Naive B cell (primary cell): ENCODE measurements at regions not wholly inside any gene's neighbourhood (a gene's known extent, or its start where the extent isn't known, plus 50 kb on each side); places are given as distances from the start of the nearest gene placed in this dataset.

Experiments used
- ATAC-seq, 2 donors: fragments of 150-1000 bp; cut with Tn5 transposase; 2 replicates each; pipeline ENCODE4 v1.10.0; 2021; ENCODE audit warnings: low read depth in 2 of 2, mild to moderate bottlenecking in 2 of 2, moderate library complexity in 2 of 2
- DNase-seq: peaks from one replicate; pipeline ENCODE4 v3.0.0; 2022
- H3K27ac Mint-ChIP-seq, 6 donors: one replicate each; pipeline ENCODE4 v1.8.0; 2020 to 2022; ENCODE audit warnings: mild to moderate bottlenecking in 6 of 6, mixed read lengths in 6 of 6, moderate library complexity in 5 of 6, inconsistent platforms in 2 of 6
- H3K27me3 Mint-ChIP-seq, 3 donors: one replicate each; pipeline ENCODE4 v1.8.0; 2021 to 2022; ENCODE audit warnings: mixed read lengths in 3 of 3, mild to moderate bottlenecking in 1 of 3
- H3K36me3 Mint-ChIP-seq, 2 donors: one replicate each; pipeline ENCODE4 v1.8.0; 2020 to 2022; ENCODE audit warnings: mixed read lengths in 2 of 2, inconsistent platforms in 1 of 2, mild to moderate bottlenecking in 1 of 2
- H3K4me1 Mint-ChIP-seq, 3 donors: one replicate each; pipeline ENCODE4 v1.8.0; 2020 to 2022; ENCODE audit warnings: mixed read lengths in 3 of 3, inconsistent platforms in 1 of 3, mild to moderate bottlenecking in 1 of 3, moderate library complexity in 1 of 3
- H3K4me3 Mint-ChIP-seq, 8 donors: one replicate each; pipeline ENCODE4 v1.8.0; 2020 to 2022; ENCODE audit warnings: mild to moderate bottlenecking in 8 of 8, mixed read lengths in 8 of 8, moderate library complexity in 8 of 8, inconsistent platforms in 2 of 8
- H3K9me3 Mint-ChIP-seq, 7 donors: one replicate each; pipeline ENCODE4 v1.8.0; 2020 to 2022; ENCODE audit warnings: mixed read lengths in 7 of 7, mild to moderate bottlenecking in 5 of 7, inconsistent platforms in 2 of 7, moderate library complexity in 1 of 7

DNA sequence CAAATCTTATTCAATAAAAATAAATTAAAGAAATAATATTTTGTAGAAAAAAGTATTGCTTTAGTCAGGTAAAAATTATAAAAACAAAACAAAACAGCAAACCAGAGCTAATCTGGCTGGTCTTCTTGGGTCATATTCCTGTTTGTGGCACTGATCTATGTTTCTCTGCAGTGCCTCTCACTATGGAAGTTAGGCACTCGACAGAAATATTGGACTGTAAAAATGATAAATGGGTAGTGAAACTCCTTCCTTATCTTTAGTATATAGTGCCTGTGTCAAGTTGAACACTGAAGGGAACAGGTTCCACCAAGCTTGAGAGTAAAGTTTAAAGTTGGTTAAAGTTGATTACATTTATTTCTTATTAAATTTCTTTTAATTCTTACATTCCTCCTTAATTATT lies 1195.6 kb upstream of the GBE1 start:
- Mint-ChIP-seq H3K9me3 (peaks cover 2 to 10% (median 3%) of the 10 kb centered on the region in 7 donors), H3K27ac (no peak overlapping the region), H3K27me3 (no peaks in the 10 kb centered on the region), H3K4me1 (no peaks in the 10 kb centered on the region), H3K4me3 (no peak overlapping the region), H3K36me3 (no peaks in the 10 kb centered on the region)
- ATAC-seq: no peak
- DNase-seq: no peak

DNA sequence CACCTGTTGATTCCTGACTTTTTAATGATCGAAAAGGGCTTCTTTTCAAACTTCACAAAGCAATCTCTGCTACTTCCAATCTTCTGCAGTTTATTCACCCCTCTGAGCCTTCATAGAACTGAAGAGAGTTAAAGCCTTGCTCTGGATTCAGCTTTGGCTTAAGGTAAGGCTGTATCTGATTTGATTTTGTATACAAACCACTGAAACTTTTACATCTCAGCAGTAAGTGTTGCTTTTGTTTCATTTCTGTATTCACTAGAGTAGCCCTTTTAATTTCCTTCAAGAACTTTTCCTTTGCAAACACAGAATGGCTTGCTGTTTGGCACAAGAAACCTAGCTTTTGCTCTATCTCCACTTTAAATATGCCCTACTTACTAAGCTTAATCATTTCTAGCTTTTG lies 1193.0 kb upstream of the GBE1 start:
- Mint-ChIP-seq H3K4me1 (no peaks in the 10 kb centered on the region), H3K4me3 (no peak overlapping the region), H3K9me3 (peaks cover 2 to 10% (median 3%) of the 10 kb centered on the region in 7 donors), H3K36me3 (no peaks in the 10 kb centered on the region), H3K27ac (no peak overlapping the region), H3K27me3 (no peaks in the 10 kb centered on the region)
- ATAC-seq (no peak), DNase-seq (no peak)

DNA sequence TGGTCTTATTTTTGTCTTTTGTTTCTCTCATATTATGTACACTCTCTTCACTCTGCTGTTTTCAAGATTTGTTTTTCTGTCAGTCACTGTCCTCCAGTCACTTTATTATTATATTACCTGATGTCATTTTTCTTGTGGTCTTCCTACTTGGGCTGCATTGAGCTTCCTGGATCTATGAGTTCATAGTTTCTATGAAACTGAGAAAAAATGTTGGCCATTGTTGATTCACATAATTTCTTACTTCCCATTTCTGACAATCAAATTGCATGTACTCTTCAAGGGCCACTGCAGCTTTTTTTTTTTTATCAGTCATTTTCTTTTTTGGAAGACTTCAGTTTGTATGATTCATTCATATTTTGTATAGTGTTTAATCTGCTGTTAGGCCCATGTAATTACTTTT lies 1180.6 kb upstream of the GBE1 start:
- ATAC-seq: no peak
- no peaks in the 10 kb centered on the region for H3K36me3 Mint-ChIP-seq
- DNase-seq: no peak
- no peaks in the 10 kb centered on the region for H3K27me3 Mint-ChIP-seq
- H3K4me3 Mint-ChIP-seq: no peak overlapping the region
- H3K27ac Mint-ChIP-seq: no peak overlapping the region
- H3K9me3 Mint-ChIP-seq: peaks cover 4 to 15% (median 9%) of the 10 kb centered on the region in 7 donors
- no peaks in the 10 kb centered on the region for H3K4me1 Mint-ChIP-seq

DNA sequence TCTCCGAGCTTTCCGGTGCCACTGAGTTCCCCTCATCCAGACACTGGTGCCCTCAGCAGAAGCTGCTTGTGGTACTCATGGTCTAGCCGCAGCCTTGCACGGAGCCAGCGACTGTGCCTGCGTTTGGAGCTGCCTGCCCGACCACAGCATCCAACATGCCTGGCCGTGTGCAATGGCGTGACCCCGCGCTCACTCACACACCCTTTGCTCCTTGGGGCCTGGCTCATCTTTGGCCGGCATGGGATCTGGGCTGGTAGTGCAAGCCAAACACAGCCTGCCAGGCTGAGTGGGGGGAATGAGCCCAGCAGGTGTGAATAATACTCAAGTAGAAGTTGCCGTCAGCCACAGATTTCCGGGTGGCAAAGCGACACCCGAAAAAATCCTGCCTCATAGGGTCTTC lies 1178.7 kb upstream of the GBE1 start:
- H3K27ac Mint-ChIP-seq: no peak overlapping the region
- no peak for DNase-seq

DNA sequence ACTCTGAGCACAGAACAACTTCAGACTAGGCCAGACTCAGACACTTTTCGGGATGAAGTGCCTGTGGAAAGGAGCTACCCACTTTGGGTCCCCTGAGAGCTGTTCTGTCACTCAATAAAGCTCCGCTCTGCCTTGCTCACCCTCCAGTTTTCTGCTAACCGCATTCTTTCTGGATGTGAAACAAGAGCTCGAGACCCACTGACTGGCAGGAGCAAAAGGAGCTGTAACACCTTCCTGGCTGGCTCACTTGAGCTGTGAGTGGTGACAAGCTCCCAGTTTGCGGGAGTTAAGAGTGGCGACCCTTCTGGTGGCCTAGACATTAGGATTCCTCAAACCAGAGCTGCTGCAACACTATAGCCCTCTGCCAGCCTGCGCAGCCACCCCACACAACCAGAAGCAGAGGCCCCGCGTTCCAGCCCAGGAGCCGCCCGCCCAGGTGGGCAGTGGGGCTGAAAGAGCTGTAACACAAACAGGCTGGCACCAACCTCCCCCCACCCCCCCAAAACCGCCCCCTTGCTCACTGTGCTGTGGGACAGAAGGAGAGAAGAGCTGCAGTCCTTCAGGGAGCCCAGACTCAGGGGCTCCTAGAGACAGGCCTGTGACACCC lies 1178.1 kb upstream of the GBE1 start:
- Mint-ChIP-seq H3K4me3 (no peak overlapping the region), H3K4me1 (no peaks in the 10 kb centered on the region), H3K27me3 (no peaks in the 10 kb centered on the region), H3K27ac (no peak overlapping the region), H3K36me3 (no peaks in the 10 kb centered on the region), H3K9me3 (peaks cover 3 to 13% (median 8%) of the 10 kb centered on the region in 7 donors)
- DNase-seq (no peak), ATAC-seq (no peak)

More for the DNA sequence above, 1178.7 kb upstream of the GBE1 start:
- H3K27me3 Mint-ChIP-seq: no peaks in the 10 kb centered on the region
- H3K9me3 Mint-ChIP-seq: peaks cover 4 to 18% (median 9%) of the 10 kb centered on the region in 7 donors
- H3K4me3 Mint-ChIP-seq: no peak overlapping the region
- ATAC-seq: no peak
- no peaks in the 10 kb centered on the region for H3K4me1 Mint-ChIP-seq
- no peaks in the 10 kb centered on the region for H3K36me3 Mint-ChIP-seq

DNA sequence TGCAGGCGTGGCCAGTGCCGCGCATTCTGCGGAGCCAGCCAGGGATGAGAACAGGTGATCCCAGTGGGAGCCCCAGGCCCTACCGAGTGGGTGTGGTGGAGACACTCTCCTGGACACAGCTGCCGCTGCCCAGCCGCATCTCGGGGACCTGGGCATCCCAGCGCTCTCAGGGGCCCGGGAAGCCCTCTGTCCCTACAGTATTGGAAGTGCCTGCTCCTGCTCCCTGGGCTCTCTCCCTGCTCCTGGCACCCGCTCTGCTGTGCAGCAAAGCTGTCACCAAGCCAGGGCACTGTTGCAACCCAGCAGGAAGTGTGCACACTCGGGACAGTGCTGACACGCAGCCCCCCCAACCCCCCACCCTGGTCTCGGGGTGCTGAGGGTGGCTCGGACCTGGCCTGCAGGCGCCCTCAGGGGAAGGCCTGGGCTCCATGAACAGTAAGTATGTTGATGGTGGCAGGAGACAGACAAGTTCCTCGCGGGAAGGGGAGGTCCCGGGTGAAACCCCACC lies 1177.4 kb upstream of the GBE1 start:
- no peak for ATAC-seq
- no peak overlapping the region for H3K27ac Mint-ChIP-seq
- H3K4me1 Mint-ChIP-seq: no peaks in the 10 kb centered on the region
- H3K9me3 Mint-ChIP-seq: peaks cover 0 to 8% (median 5%) of the 10 kb centered on the region in 7 donors
- DNase-seq: no peak
- no peak overlapping the region for H3K4me3 Mint-ChIP-seq
- H3K27me3 Mint-ChIP-seq: no peaks in the 10 kb centered on the region
- no peaks in the 10 kb centered on the region for H3K36me3 Mint-ChIP-seq

DNA sequence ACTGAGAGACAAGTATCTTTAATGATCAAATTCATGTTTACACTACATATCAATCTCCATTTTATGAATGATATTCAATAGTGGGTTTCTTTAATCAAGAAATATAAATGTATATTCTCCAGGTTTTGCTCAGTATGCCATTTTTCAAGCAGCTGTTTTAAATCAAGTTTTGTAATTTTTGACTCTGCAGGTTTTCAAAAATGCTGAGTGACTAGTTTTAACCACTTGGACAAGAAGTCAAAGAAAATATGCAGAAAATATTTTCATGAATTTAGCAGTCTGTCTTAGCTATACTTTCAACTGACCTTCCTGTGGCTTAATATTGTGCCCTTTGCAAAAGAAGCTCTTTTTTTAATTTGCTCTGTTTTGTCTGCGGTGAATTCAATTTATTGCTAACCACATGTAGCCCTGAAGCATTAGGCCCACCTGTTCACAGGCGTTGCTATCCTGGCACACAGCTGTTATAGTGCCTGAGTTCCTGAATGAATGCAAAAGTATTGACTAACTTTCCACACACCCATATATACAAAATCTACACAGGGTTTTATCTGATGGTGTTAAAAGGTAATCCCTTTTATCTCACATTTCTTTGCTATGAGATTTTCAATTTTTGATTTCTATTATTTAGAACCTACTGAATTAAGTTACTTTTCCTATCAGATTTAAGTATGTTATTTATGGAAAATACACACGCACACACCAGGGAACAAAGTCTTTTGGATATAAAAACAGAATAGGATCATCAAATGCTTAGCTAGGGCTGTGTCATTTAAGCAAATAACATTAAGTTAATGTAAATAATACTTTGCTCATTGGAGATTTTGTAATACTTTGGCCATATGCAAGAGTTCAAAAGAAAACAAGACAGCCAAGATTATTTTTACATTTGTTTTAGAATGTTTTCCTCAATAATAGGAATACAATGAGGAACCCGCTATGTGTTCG lies 1166.1 kb upstream of the GBE1 start:
- H3K27ac Mint-ChIP-seq: no peak overlapping the region
- no peak for DNase-seq
- no peak overlapping the region for H3K4me3 Mint-ChIP-seq
- H3K36me3 Mint-ChIP-seq: no peaks in the 10 kb centered on the region
- H3K4me1 Mint-ChIP-seq: no peaks in the 10 kb centered on the region
- peaks cover 0 to 8% (median 1%) of the 10 kb centered on the region in 7 donors for H3K9me3 Mint-ChIP-seq
- H3K27me3 Mint-ChIP-seq: no peaks in the 10 kb centered on the region
- ATAC-seq: no peak

DNA sequence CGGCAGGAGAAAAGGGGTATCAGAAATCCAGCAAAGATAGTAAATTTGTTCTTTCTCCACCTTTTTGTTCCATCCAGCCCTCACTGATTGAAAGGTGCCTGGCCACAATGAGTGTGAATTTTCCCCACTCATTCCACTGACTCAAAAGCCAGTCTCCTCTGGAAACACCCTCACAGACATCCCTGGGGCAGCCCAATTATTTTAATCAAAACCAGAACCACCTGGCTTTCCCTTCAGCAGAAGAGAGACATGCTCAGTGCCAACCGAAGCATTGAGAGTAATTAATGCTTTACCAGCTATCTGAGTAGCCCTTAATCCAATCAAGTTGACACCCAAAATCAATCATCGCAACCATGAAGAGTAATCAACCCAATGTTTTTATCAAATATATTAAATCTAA lies 1129.6 kb upstream of the GBE1 start:
- Mint-ChIP-seq H3K4me1 (no peaks in the 10 kb centered on the region), H3K9me3 (peaks cover 0 to 4% (median 0%) of the 10 kb centered on the region in 7 donors), H3K27me3 (no peaks in the 10 kb centered on the region), H3K36me3 (no peaks in the 10 kb centered on the region), H3K4me3 (no peak overlapping the region), H3K27ac (no peak overlapping the region)
- no peak for ATAC-seq
- DNase-seq: no peak

DNA sequence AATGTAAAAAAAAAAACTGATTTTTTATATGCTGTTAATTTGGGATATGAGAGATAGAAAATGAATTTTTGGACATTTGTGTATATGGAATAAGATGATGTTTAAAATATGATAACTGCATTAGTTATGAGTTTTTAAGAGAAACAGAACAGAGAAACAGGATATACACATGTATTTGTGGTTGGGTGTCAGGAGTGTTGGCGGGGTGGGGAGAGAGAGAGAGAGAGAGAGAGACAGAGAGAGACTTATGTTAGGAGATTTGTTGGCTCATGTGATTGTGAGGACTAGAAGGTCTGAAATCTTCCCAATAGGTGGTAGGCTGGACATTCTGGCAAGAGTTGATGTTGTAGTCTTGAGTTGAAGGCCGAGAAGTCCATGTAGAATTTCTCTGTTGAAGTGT lies 1121.6 kb upstream of the GBE1 start:
- Mint-ChIP-seq H3K4me1 (no peaks in the 10 kb centered on the region), H3K9me3 (peaks cover 0 to 13% (median 3%) of the 10 kb centered on the region in 7 donors), H3K27ac (no peak overlapping the region), H3K4me3 (no peak overlapping the region), H3K36me3 (no peaks in the 10 kb centered on the region), H3K27me3 (no peaks in the 10 kb centered on the region)
- DNase-seq (no peak), ATAC-seq (no peak)

DNA sequence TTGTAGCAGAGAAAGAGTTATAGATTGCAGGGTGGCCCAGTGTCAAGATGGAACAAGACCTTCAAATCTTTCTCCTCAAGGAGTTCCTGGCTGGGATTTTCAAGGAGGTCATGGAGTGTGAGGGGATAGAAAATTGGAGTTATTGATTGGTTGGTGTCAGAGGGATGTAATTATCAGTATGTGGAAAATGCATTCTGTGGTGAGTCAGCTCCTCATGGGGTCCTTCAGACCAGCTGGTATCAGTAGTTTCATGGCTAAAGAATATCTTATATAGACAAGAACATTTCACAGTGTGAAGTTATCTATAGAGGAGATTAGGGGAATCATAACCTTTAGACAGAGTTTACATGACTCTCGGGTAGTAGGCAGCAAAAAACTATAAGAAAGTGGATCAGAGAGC lies 1114.0 kb upstream of the GBE1 start:
- Mint-ChIP-seq H3K27me3 (no peaks in the 10 kb centered on the region), H3K27ac (no peak overlapping the region), H3K4me1 (no peaks in the 10 kb centered on the region), H3K36me3 (no peaks in the 10 kb centered on the region), H3K4me3 (no peak overlapping the region), H3K9me3 (peaks cover 0 to 5% (median 0%) of the 10 kb centered on the region in 7 donors)
- no peak for DNase-seq
- ATAC-seq: no peak

DNA sequence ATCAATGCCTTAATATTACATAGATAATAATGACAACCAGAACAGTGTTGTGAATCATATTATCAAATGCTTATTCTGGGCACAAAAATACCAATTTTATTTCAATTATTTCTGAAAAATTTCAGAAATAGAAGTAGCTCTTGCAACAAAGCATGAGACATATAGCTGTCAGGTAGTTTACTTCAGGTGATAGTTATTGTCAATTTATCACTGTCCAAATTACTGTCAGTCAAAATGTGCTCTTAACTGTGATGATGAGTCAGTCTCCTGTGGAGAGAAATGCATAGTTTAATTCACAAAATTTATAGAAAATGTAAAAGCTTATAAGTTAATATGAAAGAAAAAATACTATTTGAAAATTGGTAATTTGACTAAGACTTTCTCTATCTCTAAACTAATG lies 1078.4 kb upstream of the GBE1 start:
- ATAC-seq: no peak
- no peak overlapping the region for H3K27ac Mint-ChIP-seq
- H3K4me3 Mint-ChIP-seq: no peak overlapping the region
- no peaks in the 10 kb centered on the region for H3K36me3 Mint-ChIP-seq
- no peaks in the 10 kb centered on the region for H3K27me3 Mint-ChIP-seq
- H3K4me1 Mint-ChIP-seq: no peaks in the 10 kb centered on the region
- peaks cover 5 to 17% (median 12%) of the 10 kb centered on the region in 7 donors for H3K9me3 Mint-ChIP-seq
- no peak for DNase-seq

DNA sequence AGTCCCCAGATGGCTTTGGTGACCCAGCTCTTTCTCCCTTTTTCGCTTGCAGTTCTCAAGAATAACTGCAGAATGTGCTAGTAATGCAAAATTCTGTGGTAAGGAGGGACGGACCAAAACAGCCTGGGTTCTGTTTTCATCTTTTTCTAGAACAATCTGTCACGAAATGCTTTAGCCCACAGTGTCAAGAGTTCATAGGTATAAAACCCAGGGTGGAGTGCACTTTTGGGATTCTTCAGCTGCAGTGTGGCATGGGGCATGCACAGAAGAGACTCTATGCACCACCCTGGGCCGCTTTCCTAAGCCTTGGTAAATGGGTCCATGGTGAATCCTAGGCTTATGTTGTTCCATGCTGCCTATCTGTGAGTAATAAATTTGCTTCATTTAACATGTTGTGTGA lies 1072.7 kb upstream of the GBE1 start:
- Mint-ChIP-seq H3K27me3 (no peaks in the 10 kb centered on the region), H3K27ac (no peak overlapping the region), H3K9me3 (peaks cover 0 to 9% (median 0%) of the 10 kb centered on the region in 7 donors), H3K4me3 (no peak overlapping the region), H3K4me1 (no peaks in the 10 kb centered on the region), H3K36me3 (no peaks in the 10 kb centered on the region)
- DNase-seq (no peak), ATAC-seq (no peak)

DNA sequence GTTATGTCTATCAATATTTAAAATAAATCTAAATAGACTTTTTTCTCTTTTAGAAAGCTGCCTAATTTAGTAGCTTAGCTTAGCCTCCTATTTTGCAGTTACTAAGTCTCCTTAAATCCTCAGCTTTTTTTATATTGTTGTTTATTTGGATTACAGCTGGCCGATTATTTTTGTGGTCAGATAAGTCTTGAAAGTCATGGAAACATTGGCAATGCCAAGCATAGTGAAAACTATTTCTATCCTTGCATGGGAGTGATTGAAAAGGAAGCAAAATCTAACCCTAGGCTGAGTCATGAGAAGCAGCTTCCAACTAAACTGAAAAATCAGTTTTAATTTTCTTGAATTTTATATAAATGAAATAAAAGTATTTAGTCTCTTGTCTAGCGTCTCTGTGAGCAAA lies 1063.0 kb upstream of the GBE1 start:
- ATAC-seq (no peak), DNase-seq (no peak)
- no peaks in the 10 kb centered on the region for H3K27me3 Mint-ChIP-seq
- no peaks in the 10 kb centered on the region for H3K4me1 Mint-ChIP-seq
- H3K9me3 Mint-ChIP-seq: peaks cover 0 to 5% (median 0%) of the 10 kb centered on the region in 7 donors
- no peaks in the 10 kb centered on the region for H3K36me3 Mint-ChIP-seq
- no peak overlapping the region for H3K4me3 Mint-ChIP-seq
- no peak overlapping the region for H3K27ac Mint-ChIP-seq

DNA sequence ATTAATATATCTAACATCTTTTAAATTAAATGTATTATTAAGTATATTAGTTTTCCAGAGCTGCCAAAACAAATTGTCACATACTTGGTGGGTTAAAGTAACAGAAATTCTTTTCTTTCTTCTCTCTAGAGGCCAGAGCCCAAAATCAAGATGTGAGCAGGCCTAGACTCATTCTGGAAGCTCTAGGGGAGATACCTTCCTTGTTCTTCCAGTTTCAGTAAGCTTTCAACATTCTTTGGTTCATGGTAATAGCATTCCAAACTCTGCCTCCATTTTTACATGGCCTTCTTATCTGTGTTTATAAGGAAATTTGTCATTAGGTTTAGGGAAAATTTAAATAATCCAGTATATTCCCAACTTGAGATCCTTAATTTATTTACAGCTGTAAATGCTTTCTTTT lies 1054.6 kb upstream of the GBE1 start:
- Mint-ChIP-seq H3K4me1 (no peaks in the 10 kb centered on the region), H3K9me3 (peaks cover 6 to 33% (median 17%) of the 10 kb centered on the region in 7 donors), H3K27ac (no peak overlapping the region), H3K4me3 (no peak overlapping the region), H3K36me3 (no peaks in the 10 kb centered on the region), H3K27me3 (no peaks in the 10 kb centered on the region)
- DNase-seq: no peak
- ATAC-seq: no peak
